Karpas-422 (cell line): ENCODE measurements at regions not wholly inside any gene's neighbourhood (a gene's known extent, or its start where the extent isn't known, plus 50 kb on each side); places are given as distances from the start of the nearest gene placed in this dataset.

Experiments
- DNase-seq: peaks from one replicate; pipeline ENCODE4 v3.0.0-alpha.2; 2015
- H2AFZ ChIP-seq: fragments of 200-600 bp; sonication (generic); 2 replicates; pipeline ENCODE4 v1.6.1; 2014; ENCODE audit warnings: antibody characterized with exemption, low read length, mixed read lengths
- H3K27ac ChIP-seq: fragments of 200-600 bp; sonication (generic); 2 replicates; pipeline ENCODE4 v1.5.1; 2014; ENCODE audit warnings: mild to moderate bottlenecking, low read length, moderate library complexity
- H3K27me3 ChIP-seq: fragments of 200-600 bp; sonication (generic); 2 replicates; pipeline ENCODE4 v1.6.1; 2014; ENCODE audit warnings: low read length, mixed read lengths
- H3K36me3 ChIP-seq: fragments of 200-600 bp; sonication (generic); 2 replicates; pipeline ENCODE4 v1.6.1; 2014; ENCODE audit warnings: low read length, mixed read lengths; ENCODE audit not compliant: insufficient read depth
- H3K4me1 ChIP-seq: fragments of 200-600 bp; sonication (generic); 2 replicates; pipeline ENCODE4 v1.6.1; 2014; ENCODE audit warnings: mild to moderate bottlenecking, low read length, mixed read lengths
- H3K4me2 ChIP-seq: fragments of 200-600 bp; sonication (generic); 2 replicates; pipeline ENCODE4 v1.6.1; 2014; ENCODE audit warnings: low read length, low read depth, mild to moderate bottlenecking; ENCODE audit not compliant: poor library complexity, severe bottlenecking
- H3K4me3 ChIP-seq: fragments of 200-600 bp; sonication (generic); 2 replicates; pipeline ENCODE4 v1.5.1; 2014; ENCODE audit warnings: mild to moderate bottlenecking, antibody characterized with exemption, low read length, mixed read lengths
- H3K79me2 ChIP-seq: fragments of 200-600 bp; sonication (generic); 2 replicates; pipeline ENCODE4 v1.6.1; 2014; ENCODE audit warnings: mild to moderate bottlenecking, low read length, mixed read lengths
- H3K9ac ChIP-seq: fragments of 200-600 bp; sonication (generic); 2 replicates; pipeline ENCODE4 v1.6.0; 2014; ENCODE audit warnings: low read length
- H3K9me2 ChIP-seq: fragments of 200-600 bp; sonication (generic), shearing (Covaris generic); replicated peaks from 2 replicates; pipeline ENCODE4 v1.6.0; 2014; ENCODE audit warnings: mild to moderate bottlenecking, low read length, moderate library complexity; ENCODE audit not compliant: insufficient read depth
- H3K9me3 ChIP-seq: fragments of 300-700, 200-600 bp; sonication (generic); 2 replicates; pipeline ENCODE4 v1.6.1; 2014; ENCODE audit warnings: low read length, mixed read lengths
- H4K20me1 ChIP-seq: fragments of 200-600 bp; sonication (generic); 2 replicates; pipeline ENCODE4 v1.6.1; 2014; ENCODE audit warnings: mild to moderate bottlenecking, antibody characterized with exemption, low read length, low read depth; ENCODE audit not compliant: insufficient read depth

- H3K9ac ChIP-seq = no peak overlapping the region
- H3K27me3 ChIP-seq = no peaks in the 10 kb centered on the region
- H3K9me2 ChIP-seq = no peaks in the 10 kb centered on the region
- no peaks in the 10 kb centered on the region for H3K9me3 ChIP-seq
- H3K27ac ChIP-seq = no peak overlapping the region
- no peak overlapping the region for H2AFZ ChIP-seq
- no peak overlapping the region for H3K4me2 ChIP-seq
- H3K4me3 ChIP-seq = no peak overlapping the region
- peak; percentile 85 for DNase-seq
- no peaks in the 10 kb centered on the region for H4K20me1 ChIP-seq
- H3K36me3 ChIP-seq = no peaks in the 10 kb centered on the region
- H3K79me2 ChIP-seq = no peaks in the 10 kb centered on the region
- H3K4me1 ChIP-seq = no peaks in the 10 kb centered on the region
Observed at GRCh38 chr2:133780099-133780996, 212.1 kb upstream of the NCKAP5 start.

GRCh38 chr2:133780997-133781513 is 212.8 kb upstream of the NCKAP5 start:
- Histone ChIP-seq H3K4me3 (no peak overlapping the region), H3K4me2 (no peak overlapping the region), H3K36me3 (no peaks in the 10 kb centered on the region), H3K9me3 (no peaks in the 10 kb centered on the region), H3K9me2 (no peaks in the 10 kb centered on the region), H3K27me3 (no peaks in the 10 kb centered on the region), H3K4me1 (no peaks in the 10 kb centered on the region), H3K9ac (no peak overlapping the region), H3K27ac (no peak overlapping the region), H4K20me1 (no peaks in the 10 kb centered on the region), H3K79me2 (no peaks in the 10 kb centered on the region), H2AFZ (no peak overlapping the region)
- no peak for DNase-seq

GRCh38 chr2:133787207-133787606 is 218.9 kb upstream of the NCKAP5 start:
- no peak overlapping the region for H3K4me2 ChIP-seq
- no peak for DNase-seq
- no peaks in the 10 kb centered on the region for H3K79me2 ChIP-seq
- no peak overlapping the region for H2AFZ ChIP-seq
- H3K9me2 ChIP-seq = no peaks in the 10 kb centered on the region
- H4K20me1 ChIP-seq = no peaks in the 10 kb centered on the region
- no peaks in the 10 kb centered on the region for H3K4me1 ChIP-seq
- H3K27ac ChIP-seq = no peak overlapping the region
- no peaks in the 10 kb centered on the region for H3K9me3 ChIP-seq
- H3K36me3 ChIP-seq = no peaks in the 10 kb centered on the region
- H3K27me3 ChIP-seq = no peaks in the 10 kb centered on the region
- H3K4me3 ChIP-seq = no peak overlapping the region
- no peak overlapping the region for H3K9ac ChIP-seq

- no peak overlapping the region for H3K27ac ChIP-seq
- no peaks in the 10 kb centered on the region for H3K9me2 ChIP-seq
- H3K36me3 ChIP-seq = no peaks in the 10 kb centered on the region
- H3K9ac ChIP-seq = no peak overlapping the region
- no peak overlapping the region for H3K4me3 ChIP-seq
- H3K9me3 ChIP-seq = no peaks in the 10 kb centered on the region
- H3K4me2 ChIP-seq = no peak overlapping the region
- H3K27me3 ChIP-seq = no peaks in the 10 kb centered on the region
- H3K79me2 ChIP-seq = no peaks in the 10 kb centered on the region
- no peaks in the 10 kb centered on the region for H3K4me1 ChIP-seq
- H4K20me1 ChIP-seq = no peaks in the 10 kb centered on the region
- H2AFZ ChIP-seq = no peak overlapping the region
- DNase-seq = no peak
Observed at GRCh38 chr2:133787651-133788050, 219.4 kb upstream of the NCKAP5 start.

GRCh38 chr2:133788386-133788785 is 220.1 kb upstream of the NCKAP5 start:
- Histone ChIP-seq H2AFZ (no peak overlapping the region), H3K9me3 (no peaks in the 10 kb centered on the region), H4K20me1 (no peaks in the 10 kb centered on the region), H3K27me3 (no peaks in the 10 kb centered on the region), H3K79me2 (no peaks in the 10 kb centered on the region), H3K9ac (no peak overlapping the region), H3K9me2 (no peaks in the 10 kb centered on the region), H3K4me3 (no peak overlapping the region), H3K27ac (no peak overlapping the region), H3K4me1 (no peaks in the 10 kb centered on the region), H3K36me3 (no peaks in the 10 kb centered on the region), H3K4me2 (no peak overlapping the region)
- DNase-seq = no peak

- Histone ChIP-seq H3K79me2 (no peaks in the 10 kb centered on the region), H3K9ac (no peak overlapping the region), H3K9me2 (no peaks in the 10 kb centered on the region), H3K9me3 (0 out of 2 replicates have a peak, but pooled peaks cover 3% of the 10 kb centered on the region), H3K27ac (no peak overlapping the region), H2AFZ (no peak overlapping the region), H3K4me3 (no peak overlapping the region), H3K27me3 (no peaks in the 10 kb centered on the region), H4K20me1 (no peaks in the 10 kb centered on the region), H3K4me2 (no peak overlapping the region), H3K4me1 (no peaks in the 10 kb centered on the region), H3K36me3 (no peaks in the 10 kb centered on the region)
- DNase-seq = no peak
Observed at GRCh38 chr2:133789743-133790142, 221.5 kb upstream of the NCKAP5 start.

DNA sequence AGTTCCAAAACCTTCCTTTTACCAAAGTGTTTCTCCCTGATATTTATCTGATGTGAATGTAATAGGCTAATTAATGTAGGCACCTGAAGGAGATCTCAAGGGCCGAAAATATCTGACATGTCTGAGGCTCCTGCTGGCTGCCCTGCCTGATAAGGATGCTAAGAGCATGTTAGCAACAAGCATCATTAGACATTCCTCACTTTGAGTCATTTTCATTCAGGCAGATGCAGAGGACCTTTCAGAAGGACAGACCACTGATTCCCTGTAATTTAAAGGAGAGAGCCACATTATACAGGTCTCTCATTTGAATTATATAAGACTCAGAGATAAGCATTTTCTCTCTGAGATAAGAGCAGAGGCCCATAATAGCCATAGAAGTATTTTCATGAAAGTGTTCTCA is 222.4 kb upstream of the NCKAP5 start:
- H3K27me3 ChIP-seq = no peaks in the 10 kb centered on the region

DNA sequence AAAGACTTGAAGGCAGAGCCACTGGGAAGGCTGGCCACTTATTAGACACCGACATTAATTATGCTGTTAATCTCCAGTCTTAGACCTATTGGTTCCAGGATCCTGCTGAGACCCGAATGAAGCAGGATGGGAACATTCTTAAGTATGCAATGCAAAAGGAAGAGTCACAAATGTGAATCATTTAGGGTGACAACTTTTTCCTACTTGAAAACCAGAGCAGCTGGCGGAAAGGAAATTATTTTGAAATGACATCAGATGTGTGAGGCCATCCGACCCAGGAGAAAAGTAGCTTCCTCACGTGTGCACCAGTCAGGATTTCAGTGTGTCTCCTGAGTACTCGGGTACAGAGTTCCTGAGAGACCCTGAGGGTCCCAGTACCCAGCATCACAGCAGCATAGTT is 222.9 kb upstream of the NCKAP5 start:
- no peak overlapping the region for H3K4me3 ChIP-seq
- H2AFZ ChIP-seq = no peak overlapping the region
- no peaks in the 10 kb centered on the region for H3K9me2 ChIP-seq
- no peaks in the 10 kb centered on the region for H3K27me3 ChIP-seq
- H3K9ac ChIP-seq = no peak overlapping the region
- no peaks in the 10 kb centered on the region for H4K20me1 ChIP-seq
- no peak for DNase-seq
- no peaks in the 10 kb centered on the region for H3K36me3 ChIP-seq
- H3K4me1 ChIP-seq = no peaks in the 10 kb centered on the region
- H3K9me3 ChIP-seq = 0 out of 2 replicates have a peak, but pooled peaks cover 3% of the 10 kb centered on the region
- H3K4me2 ChIP-seq = no peak overlapping the region
- no peaks in the 10 kb centered on the region for H3K79me2 ChIP-seq
- H3K27ac ChIP-seq = no peak overlapping the region

More for the DNA sequence above, 222.4 kb upstream of the NCKAP5 start:
- 0 out of 2 replicates have a peak, but pooled peaks cover 3% of the 10 kb centered on the region for H3K9me3 ChIP-seq
- H3K4me1 ChIP-seq = no peaks in the 10 kb centered on the region
- H3K9me2 ChIP-seq = no peaks in the 10 kb centered on the region
- no peak overlapping the region for H3K4me3 ChIP-seq
- H4K20me1 ChIP-seq = no peaks in the 10 kb centered on the region
- no peak overlapping the region for H3K9ac ChIP-seq
- no peak overlapping the region for H2AFZ ChIP-seq
- DNase-seq = no peak
- no peak overlapping the region for H3K4me2 ChIP-seq
- no peak overlapping the region for H3K27ac ChIP-seq
- no peaks in the 10 kb centered on the region for H3K36me3 ChIP-seq
- H3K79me2 ChIP-seq = no peaks in the 10 kb centered on the region
